Endothelial cell (in vitro differentiated cells): ENCODE measurements at regions not wholly inside any gene's neighbourhood (a gene's known extent, or its start where the extent isn't known, plus 50 kb on each side); places are given as distances from the start of the nearest gene placed in this dataset.

Source experiments
- DNase-seq: peaks from one replicate; pipeline ENCODE4 v3.0.0; 2021; ENCODE audit warnings: low spot score
- H3K27ac Mint-ChIP-seq: one replicate; pipeline ENCODE4 v1.8.0; 2021; ENCODE audit warnings: mixed read lengths, inconsistent platforms; ENCODE audit not compliant: unreplicated experiment
- H3K27me3 Mint-ChIP-seq: one replicate; pipeline ENCODE4 v1.8.0; 2021; ENCODE audit warnings: mild to moderate bottlenecking, moderate library complexity, mixed read lengths, inconsistent platforms; ENCODE audit not compliant: unreplicated experiment
- H3K36me3 Mint-ChIP-seq: one replicate; pipeline ENCODE4 v1.8.0; 2021; ENCODE audit warnings: mild to moderate bottlenecking, low read depth, mixed read lengths, inconsistent platforms; ENCODE audit not compliant: unreplicated experiment
- H3K4me1 Mint-ChIP-seq: one replicate; pipeline ENCODE4 v1.8.0; 2021; ENCODE audit warnings: mild to moderate bottlenecking, mixed read lengths, inconsistent platforms; ENCODE audit not compliant: unreplicated experiment
- H3K4me3 Mint-ChIP-seq: one replicate; pipeline ENCODE4 v1.8.0; 2021; ENCODE audit warnings: mild to moderate bottlenecking, mixed read lengths, inconsistent platforms; ENCODE audit not compliant: unreplicated experiment
- H3K9me3 Mint-ChIP-seq: one replicate; pipeline ENCODE4 v1.8.0; 2021; ENCODE audit warnings: mixed read lengths, inconsistent platforms; ENCODE audit not compliant: unreplicated experiment
- CTCF ChIP-seq: fragments of 200-600 bp; sonication (generic); IDR thresholded peaks from one replicate; pipeline ENCODE4 v1.5.0; 2021; ENCODE audit warnings: antibody characterized with exemption; ENCODE audit not compliant: unreplicated experiment

DNA sequence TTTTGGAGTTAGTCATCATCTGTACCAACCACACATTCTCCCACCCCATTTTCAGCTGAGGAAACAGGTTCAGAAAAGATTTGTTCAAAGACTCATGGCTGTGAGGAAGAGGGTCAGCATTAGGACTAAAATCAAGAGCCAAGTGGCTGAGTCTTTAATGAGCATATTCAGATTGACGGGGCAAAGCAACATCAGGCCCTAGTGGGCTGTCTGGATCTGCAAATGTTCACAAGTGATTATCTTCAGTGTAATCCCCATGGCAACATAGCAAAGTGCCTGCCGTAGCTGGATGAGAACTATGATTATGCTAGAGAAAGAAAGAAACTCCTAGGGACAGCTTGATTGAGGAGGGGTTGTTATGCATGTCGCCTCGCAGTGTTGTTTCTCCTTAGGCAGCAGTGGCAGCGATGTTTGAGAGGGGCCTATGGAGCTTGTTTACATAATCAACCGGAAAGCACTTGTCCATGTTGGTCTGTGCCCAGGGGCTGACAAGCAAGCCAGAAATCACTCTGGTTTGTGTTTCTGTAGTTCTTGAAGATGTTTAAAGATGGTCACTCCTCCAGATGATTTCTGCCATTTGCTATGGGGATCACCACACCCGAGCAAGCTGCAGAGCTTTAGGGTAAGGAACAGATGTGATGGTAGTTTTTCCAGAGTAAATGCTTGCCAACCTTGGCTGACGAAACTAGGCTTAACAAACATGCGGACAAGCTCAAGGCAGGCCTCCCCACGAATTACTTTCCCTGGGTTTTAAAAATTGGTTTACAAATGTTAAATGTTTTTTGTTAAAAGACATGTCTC, 124.3 kb upstream of the MLIP start:
- Mint-ChIP-seq H3K27ac (no peak overlapping the region), H3K4me1 (no peaks in the 10 kb centered on the region), H3K27me3 (no peaks in the 10 kb centered on the region), H3K36me3 (no peaks in the 10 kb centered on the region), H3K4me3 (no peak overlapping the region), H3K9me3 (no peaks in the 10 kb centered on the region)
- TF ChIP-seq CTCF, result no peak
- DNase-seq, result no peak

DNA sequence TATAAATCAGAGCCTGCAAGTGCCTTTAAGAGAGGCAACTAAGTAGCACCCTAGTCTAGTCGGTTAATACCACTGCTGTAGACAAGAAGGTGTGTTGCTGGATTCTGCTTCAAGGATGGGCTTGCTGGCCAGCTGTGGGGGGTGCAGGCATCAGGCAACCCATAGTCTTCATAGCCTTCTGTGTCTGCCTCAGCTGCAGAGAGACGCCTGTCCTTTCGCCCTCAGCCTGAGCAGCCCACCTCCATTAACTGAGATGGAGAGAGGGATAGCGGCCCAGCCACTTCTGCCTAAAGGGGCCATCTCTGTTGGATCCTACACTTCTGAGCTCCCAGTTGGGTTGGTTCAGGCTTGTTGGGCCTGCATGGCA, 123.7 kb upstream of the MLIP start:
- H3K36me3 Mint-ChIP-seq, result no peaks in the 10 kb centered on the region

GRCh38 chr6:53989504-53989903, 121.7 kb upstream of the MLIP start:
- H3K4me3 Mint-ChIP-seq, result no peak overlapping the region
- H3K4me1 Mint-ChIP-seq, result no peaks in the 10 kb centered on the region
- H3K9me3 Mint-ChIP-seq, result no peaks in the 10 kb centered on the region
- H3K27me3 Mint-ChIP-seq, result no peaks in the 10 kb centered on the region
- no peak for DNase-seq
- no peak for TF ChIP-seq CTCF
- no peak overlapping the region for H3K27ac Mint-ChIP-seq
- no peaks in the 10 kb centered on the region for H3K36me3 Mint-ChIP-seq

More for the DNA sequence above, 123.7 kb upstream of the MLIP start:
- no peaks in the 10 kb centered on the region for H3K27me3 Mint-ChIP-seq
- DNase-seq, result no peak
- H3K4me3 Mint-ChIP-seq, result no peak overlapping the region
- no peak for TF ChIP-seq CTCF
- H3K27ac Mint-ChIP-seq, result no peak overlapping the region
- H3K4me1 Mint-ChIP-seq, result no peaks in the 10 kb centered on the region
- no peaks in the 10 kb centered on the region for H3K9me3 Mint-ChIP-seq

- H3K36me3 Mint-ChIP-seq, result no peaks in the 10 kb centered on the region
- H3K27me3 Mint-ChIP-seq, result no peaks in the 10 kb centered on the region
- no peak for DNase-seq
- H3K4me1 Mint-ChIP-seq, result no peaks in the 10 kb centered on the region
- H3K27ac Mint-ChIP-seq, result no peak overlapping the region
- TF ChIP-seq CTCF, result no peak
- no peaks in the 10 kb centered on the region for H3K9me3 Mint-ChIP-seq
- H3K4me3 Mint-ChIP-seq, result no peak overlapping the region
These were observed 118.7 kb upstream of the MLIP start for GRCh38 chr6:53992522-53992921.

- H3K4me3 Mint-ChIP-seq, result no peak overlapping the region
- peaks cover 3% of the 10 kb centered on the region for H3K4me1 Mint-ChIP-seq
These were observed 117.0 kb upstream of the MLIP start for GRCh38 chr6:53994201-53994600.

More at GRCh38 chr6:53994201-53994600, 117.0 kb upstream of the MLIP start:
- TF ChIP-seq CTCF, result no peak
- H3K9me3 Mint-ChIP-seq, result no peaks in the 10 kb centered on the region
- H3K36me3 Mint-ChIP-seq, result no peaks in the 10 kb centered on the region
- H3K27ac Mint-ChIP-seq, result no peak overlapping the region
- no peak for DNase-seq
- H3K27me3 Mint-ChIP-seq, result no peaks in the 10 kb centered on the region
